HUES64 (cell line): ENCODE measurements at regions not wholly inside any gene's neighbourhood (a gene's known extent, or its start where the extent isn't known, plus 50 kb on each side); places are given as distances from the start of the nearest gene placed in this dataset.

Experiments used
- H3K27ac ChIP-seq: 2 replicates; pipeline ENCODE4 v1.7.0; 2013; ENCODE audit warnings: low read depth, low read length, inconsistent platforms
- H3K27me3 ChIP-seq: 2 replicates; pipeline ENCODE4 v1.6.1; 2013; ENCODE audit warnings: mild to moderate bottlenecking, low read length; ENCODE audit not compliant: insufficient read depth
- H3K36me3 ChIP-seq: 2 replicates; pipeline ENCODE4 v1.6.1; 2013; ENCODE audit warnings: mild to moderate bottlenecking, low read length; ENCODE audit not compliant: insufficient read depth
- H3K4me1 ChIP-seq: 2 replicates; pipeline ENCODE4 v1.6.1; 2013; ENCODE audit warnings: mild to moderate bottlenecking, low read length, moderate library complexity; ENCODE audit not compliant: insufficient read depth
- H3K4me3 ChIP-seq: 2 replicates; pipeline ENCODE4 v1.5.1; 2013; ENCODE audit warnings: mild to moderate bottlenecking, low read length, moderate library complexity
- H3K9ac ChIP-seq: 2 replicates; pipeline ENCODE4 v1.6.1; 2013; ENCODE audit warnings: mild to moderate bottlenecking, low read depth, low read length
- H3K9me3 ChIP-seq: 2 replicates; pipeline ENCODE4 v1.6.1; 2013; ENCODE audit warnings: low read depth, low read length; ENCODE audit not compliant: insufficient read depth
- WGBS: fragments of 150-250, 120-280 bp; methylation state at CpG from one replicate; pipeline ENCODE4 v1.1.7; 2013; ENCODE audit warnings: missing lambda C conversion rate; 5-methylcytosine and 5-hydroxymethylcytosine counted together

DNA sequence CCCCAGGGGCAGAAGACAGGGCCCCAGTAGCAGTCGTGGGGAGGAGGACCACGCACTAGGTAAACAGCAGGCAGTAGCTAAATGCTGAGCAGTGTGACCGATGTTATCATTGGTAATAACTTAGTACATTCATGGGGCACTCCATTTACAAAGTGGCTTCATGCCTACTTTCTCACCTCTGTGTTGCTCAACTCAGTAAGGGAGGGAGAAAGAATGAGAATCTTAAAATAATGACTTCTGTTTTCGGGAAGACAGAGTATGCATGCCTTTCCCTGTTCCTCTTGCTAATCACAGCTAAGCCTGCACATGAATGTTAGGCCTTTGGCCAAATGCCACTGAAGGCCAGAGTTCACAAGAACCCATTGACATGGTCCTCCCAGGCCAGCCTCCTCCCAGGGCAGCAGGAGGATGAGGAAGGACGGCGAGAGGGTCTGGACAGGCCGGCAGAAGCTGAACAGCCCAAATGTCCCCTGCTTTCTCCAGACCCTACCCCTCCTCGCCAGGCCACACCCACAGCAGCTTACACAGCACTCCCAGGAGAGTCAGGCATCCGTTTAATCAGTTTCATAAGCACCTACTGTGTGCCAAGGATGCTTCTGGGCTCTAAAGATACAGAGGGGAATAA, 183.4 kb downstream of the ANKRD60 start:
- peaks cover 18% of the 10 kb centered on the region for H3K4me1 ChIP-seq
- no peak overlapping the region for H3K27ac ChIP-seq
- no peak overlapping the region for H3K4me3 ChIP-seq
- no peaks in the 10 kb centered on the region for H3K9me3 ChIP-seq
- WGBS = 92% methylated on average over 9 of the region's 9 CpGs
- no peaks in the 10 kb centered on the region for H3K36me3 ChIP-seq
- no peak overlapping the region for H3K9ac ChIP-seq
- H3K27me3 ChIP-seq = no peaks in the 10 kb centered on the region

DNA sequence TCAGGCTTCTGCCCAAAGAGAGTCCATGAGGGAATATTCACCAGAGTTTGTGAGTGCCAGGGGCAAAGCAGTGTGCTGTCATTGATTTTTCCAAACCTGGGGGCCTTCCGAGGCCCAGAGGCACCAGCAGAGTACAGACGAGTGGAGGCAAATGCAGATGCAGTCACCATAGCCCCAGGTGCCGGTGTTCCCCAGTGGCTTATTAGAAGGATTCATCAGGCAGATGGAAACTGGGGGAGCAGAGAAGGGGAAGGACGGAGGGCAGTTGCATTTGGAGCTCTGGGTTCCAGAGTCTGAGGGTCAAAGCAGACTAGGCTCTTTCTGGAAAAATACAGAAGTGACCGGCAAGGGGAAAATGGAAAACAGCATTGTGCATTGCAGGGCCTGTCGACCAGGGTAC, 184.2 kb downstream of the ANKRD60 start:
- H3K27me3 ChIP-seq = no peaks in the 10 kb centered on the region
- no peak overlapping the region for H3K4me3 ChIP-seq
- H3K9ac ChIP-seq = no peak overlapping the region
- H3K9me3 ChIP-seq = no peaks in the 10 kb centered on the region
- H3K36me3 ChIP-seq = no peaks in the 10 kb centered on the region
- 85% methylated on average over 6 of the region's 6 CpGs for WGBS
- no peak overlapping the region for H3K27ac ChIP-seq
- H3K4me1 ChIP-seq = peaks cover 18% of the 10 kb centered on the region

DNA sequence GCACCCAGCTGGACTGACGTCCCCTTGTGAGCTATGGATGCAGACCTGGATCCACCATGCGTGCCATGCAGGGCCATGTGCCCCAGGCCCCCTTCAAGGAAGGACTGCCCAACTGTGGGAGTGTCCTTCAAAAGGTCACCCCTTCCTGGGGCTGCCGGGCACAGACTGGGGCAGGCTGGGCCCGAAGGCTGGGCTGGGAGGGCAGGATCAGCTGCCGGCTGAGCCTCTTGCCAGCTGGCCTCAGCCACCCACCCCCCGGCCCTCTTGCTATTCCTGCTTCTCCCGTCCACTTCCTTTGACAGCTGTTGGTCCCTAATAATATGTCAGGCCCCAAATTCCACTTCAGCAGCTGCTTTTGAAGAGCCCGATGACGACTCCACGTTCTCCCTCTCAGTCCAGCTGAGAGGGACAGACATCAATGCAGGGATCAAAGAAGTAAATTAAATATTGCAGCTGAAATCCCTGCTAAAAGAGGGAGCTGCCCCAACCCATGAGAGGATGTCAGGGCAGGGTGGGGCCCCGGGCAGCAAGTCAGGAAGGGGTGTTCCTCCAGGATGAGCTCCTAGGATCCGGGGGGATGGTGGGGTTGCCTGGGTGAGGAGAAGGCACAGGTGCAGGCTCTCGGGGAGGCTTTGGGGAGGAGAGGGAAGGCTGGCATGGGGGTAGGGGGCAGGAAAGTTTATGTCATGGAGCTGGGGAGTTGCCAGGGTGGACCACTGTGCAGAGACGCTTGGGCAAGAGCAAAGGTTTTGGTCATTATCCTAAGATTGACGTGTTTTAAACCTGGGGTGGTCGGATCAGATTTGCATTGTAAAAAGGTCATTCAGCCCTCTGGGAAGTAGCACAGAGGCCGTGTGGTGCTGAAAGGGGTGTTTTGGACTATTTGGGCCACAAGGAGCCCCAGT, 185.0 kb downstream of the ANKRD60 start:
- WGBS = 75% methylated on average over 17 of the region's 17 CpGs
- H3K4me3 ChIP-seq = no peak overlapping the region
- H3K36me3 ChIP-seq = no peaks in the 10 kb centered on the region
- H3K27me3 ChIP-seq = no peaks in the 10 kb centered on the region
- no peak overlapping the region for H3K27ac ChIP-seq
- H3K4me1 ChIP-seq = peaks cover 18% of the 10 kb centered on the region
- H3K9me3 ChIP-seq = no peaks in the 10 kb centered on the region
- no peak overlapping the region for H3K9ac ChIP-seq

DNA sequence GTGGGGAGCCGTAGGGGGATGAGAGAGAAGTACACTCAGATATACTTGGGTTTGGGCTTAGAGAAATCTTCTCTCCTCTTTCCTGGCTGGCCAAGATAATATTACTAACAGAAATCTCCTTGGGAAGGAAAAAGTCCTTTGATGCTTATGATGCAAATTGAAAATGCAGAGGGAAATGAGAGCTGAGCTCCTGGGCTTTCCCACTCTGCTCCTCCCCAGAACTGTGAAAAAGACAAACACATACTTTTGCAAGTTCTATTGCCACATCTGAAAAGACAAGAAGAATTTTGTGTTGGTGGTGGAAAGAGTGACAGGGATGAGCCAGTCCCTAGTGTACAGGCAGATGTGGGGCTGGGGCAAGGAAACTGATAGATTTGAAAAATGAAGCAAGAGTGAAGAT, 185.9 kb downstream of the ANKRD60 start:
- Histone ChIP-seq H3K9ac (no peak overlapping the region), H3K4me1 (peaks cover 18% of the 10 kb centered on the region), H3K27ac (no peak overlapping the region), H3K27me3 (no peaks in the 10 kb centered on the region), H3K9me3 (no peaks in the 10 kb centered on the region), H3K36me3 (no peaks in the 10 kb centered on the region), H3K4me3 (no peak overlapping the region)
- WGBS = 100% methylated on average over 1 of the region's 1 CpG

DNA sequence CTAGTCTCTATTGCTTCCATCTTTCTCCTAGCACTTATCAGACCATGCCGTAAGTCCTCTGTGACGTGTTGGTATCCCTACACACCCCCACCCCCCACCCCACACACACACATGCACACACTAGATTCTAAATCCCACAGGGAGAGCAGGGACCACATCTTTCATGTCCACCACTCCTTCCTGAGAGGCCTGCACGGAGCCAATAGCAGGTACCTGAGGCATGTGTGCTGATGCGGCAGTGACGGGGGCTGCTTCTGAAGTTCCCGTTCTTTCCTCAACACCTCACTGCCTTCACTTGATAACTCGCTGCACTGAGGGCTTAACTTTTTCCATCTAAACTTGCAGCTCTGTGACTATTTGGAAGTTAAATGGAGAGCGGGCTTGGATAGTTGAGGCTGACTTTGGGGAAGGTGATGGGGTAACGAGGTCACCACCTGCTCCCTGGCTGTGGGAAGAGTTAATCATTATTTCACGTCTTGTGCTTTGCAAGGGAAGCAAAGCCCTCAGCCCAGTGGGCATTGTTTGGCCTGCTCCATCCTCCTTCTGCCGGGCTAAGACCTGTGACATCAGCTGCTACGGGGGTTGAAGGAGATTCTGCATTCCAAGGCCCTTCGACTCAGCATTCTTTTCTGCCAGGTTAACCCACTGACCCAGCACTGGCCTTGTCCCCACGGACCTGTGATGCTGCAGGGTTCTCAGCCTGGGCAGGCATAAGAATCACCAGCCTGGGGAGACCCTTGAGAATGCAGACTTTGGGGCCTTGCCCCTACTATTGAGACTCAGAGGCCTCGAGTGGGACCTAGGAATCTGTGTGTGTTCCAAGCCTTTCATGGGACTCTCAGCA, 187.8 kb downstream of the ANKRD60 start:
- Histone ChIP-seq H3K27ac (no peak overlapping the region), H3K27me3 (no peaks in the 10 kb centered on the region), H3K9me3 (no peaks in the 10 kb centered on the region), H3K36me3 (no peaks in the 10 kb centered on the region), H3K9ac (no peak overlapping the region), H3K4me1 (peaks cover 13% of the 10 kb centered on the region), H3K4me3 (no peak overlapping the region)
- 85% methylated on average over 15 of the region's 15 CpGs for WGBS

DNA sequence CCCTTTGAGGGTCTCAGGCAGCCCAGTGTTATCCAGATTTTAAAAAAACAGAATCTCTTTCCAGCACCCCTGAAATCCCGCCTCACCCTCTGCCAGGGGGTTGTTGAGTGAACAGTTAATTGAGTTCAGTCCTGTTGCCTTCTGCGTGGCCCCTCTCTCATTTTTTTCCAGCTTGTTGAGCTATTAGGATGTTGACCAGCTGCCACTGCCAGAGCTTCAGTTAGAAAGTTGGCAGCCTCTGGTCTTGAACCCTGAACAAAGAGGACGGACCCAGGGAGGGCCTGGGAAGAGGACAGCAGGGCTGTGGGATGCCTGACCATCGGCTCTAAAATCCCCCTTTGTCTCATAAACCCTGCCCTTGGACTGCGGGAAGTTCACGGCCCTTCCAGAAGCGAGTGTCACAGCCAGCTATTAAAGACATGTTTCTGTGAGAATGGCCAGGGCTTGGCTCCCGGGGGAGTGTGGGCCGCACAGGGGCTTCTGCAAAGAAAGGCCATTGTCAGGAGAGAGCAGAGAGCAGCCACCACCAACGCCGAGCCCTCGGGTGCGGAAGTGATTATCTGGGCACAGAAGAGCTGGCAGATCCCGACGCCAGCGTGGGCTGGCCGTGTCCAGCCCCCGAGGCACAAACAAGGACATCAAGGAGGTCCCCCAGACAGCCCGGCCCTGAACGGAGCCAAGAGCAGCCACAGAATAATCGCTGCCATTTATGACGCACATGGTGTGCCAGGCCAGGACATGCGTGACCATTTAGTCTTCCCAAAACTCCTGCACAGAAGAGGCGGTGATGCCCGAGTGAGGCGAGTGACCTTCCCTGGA, 189.0 kb downstream of the ANKRD60 start:
- WGBS = 93% methylated on average over 26 of the region's 26 CpGs

DNA sequence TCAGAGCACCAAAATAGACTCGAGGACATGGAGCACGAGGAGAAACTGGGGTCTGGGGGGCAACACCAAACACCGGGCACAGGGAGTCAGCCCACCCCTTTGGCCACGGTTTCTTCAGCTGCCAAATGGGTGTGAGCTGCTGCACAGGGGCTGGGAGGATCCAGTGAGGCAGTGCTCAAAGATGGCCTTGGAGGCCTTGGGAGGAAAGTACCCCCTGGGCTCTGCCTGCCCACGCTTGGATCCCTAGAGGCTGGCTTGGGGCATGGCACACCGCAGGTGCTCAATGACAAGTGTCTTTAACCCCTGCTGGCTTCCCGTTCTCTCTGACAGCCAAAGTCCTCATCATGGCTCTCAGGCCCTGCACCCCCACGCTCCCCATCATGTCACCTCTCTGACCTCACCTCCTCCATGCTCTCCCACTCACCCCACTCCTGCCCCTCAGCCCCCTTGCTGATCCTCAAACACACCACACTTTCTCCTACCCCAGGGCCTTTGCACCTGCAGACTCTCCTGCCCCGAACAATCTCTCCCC, 190.3 kb downstream of the ANKRD60 start:
- Histone ChIP-seq H3K36me3 (no peaks in the 10 kb centered on the region), H3K27ac (no peak overlapping the region), H3K4me1 (peaks cover 7% of the 10 kb centered on the region), H3K9ac (no peak overlapping the region), H3K9me3 (no peaks in the 10 kb centered on the region), H3K27me3 (no peaks in the 10 kb centered on the region), H3K4me3 (no peak overlapping the region)
- 92% methylated on average over 9 of the region's 9 CpGs for WGBS

More for the DNA sequence above, 189.0 kb downstream of the ANKRD60 start:
- Histone ChIP-seq H3K9me3 (no peaks in the 10 kb centered on the region), H3K9ac (no peak overlapping the region), H3K27me3 (no peaks in the 10 kb centered on the region), H3K27ac (no peak overlapping the region), H3K36me3 (no peaks in the 10 kb centered on the region), H3K4me3 (no peak overlapping the region), H3K4me1 (peaks cover 13% of the 10 kb centered on the region)

DNA sequence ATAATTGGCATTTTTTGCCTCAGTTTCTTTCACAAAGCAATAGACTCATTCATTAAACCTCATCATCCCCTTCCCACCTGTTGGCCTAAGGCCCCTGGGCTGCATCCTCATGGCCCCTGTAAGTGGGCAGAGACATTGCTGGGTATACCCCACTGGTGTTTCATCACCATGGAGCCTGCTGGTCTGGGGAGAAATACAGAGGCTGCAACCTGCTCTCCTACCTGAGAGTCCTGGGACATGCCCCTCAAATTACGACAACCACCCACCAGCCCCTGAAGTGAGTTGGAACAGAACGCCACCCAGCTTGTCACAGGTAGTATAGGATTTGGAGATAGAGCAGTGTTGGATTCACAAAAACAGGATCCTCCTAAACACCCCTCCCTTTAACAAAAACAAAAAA, 190.8 kb downstream of the ANKRD60 start:
- H3K4me1 ChIP-seq = peaks cover 4% of the 10 kb centered on the region
- no peak overlapping the region for H3K9ac ChIP-seq
- no peaks in the 10 kb centered on the region for H3K36me3 ChIP-seq
- H3K27ac ChIP-seq = no peak overlapping the region
- no peaks in the 10 kb centered on the region for H3K9me3 ChIP-seq
- H3K4me3 ChIP-seq = no peak overlapping the region
- no peaks in the 10 kb centered on the region for H3K27me3 ChIP-seq
- WGBS = 100% methylated on average over 1 of the region's 2 CpGs

DNA sequence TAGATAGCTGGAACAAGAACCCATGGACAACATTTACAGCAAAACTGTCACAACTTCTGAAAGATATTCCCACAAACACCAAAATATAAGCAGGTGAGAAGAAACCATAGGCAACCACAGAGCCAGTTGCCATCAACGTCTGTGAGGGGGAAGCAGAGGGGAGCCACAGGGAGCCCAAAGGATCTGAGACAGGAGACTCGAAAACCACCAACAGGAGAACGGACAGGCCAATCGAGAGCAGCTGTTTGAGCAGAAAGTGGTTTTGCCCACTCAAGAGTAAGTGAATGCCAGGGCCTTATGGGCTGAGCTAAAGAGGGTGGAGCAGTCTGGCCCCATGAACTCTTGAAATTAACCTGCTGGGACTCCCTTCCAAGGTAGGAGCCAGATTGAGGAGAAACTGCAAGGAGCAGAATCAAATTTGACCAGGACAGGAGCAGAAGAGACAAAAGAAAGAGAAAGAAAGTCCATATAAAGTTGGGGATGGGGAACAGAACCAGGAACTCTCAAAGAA, 195.4 kb downstream of the ANKRD60 start:
- WGBS = 92% methylated on average over 4 of the region's 4 CpGs
- Histone ChIP-seq H3K27ac (no peak overlapping the region), H3K9ac (no peak overlapping the region), H3K9me3 (no peaks in the 10 kb centered on the region), H3K27me3 (no peaks in the 10 kb centered on the region), H3K4me3 (no peak overlapping the region), H3K4me1 (no peaks in the 10 kb centered on the region), H3K36me3 (no peaks in the 10 kb centered on the region)

DNA sequence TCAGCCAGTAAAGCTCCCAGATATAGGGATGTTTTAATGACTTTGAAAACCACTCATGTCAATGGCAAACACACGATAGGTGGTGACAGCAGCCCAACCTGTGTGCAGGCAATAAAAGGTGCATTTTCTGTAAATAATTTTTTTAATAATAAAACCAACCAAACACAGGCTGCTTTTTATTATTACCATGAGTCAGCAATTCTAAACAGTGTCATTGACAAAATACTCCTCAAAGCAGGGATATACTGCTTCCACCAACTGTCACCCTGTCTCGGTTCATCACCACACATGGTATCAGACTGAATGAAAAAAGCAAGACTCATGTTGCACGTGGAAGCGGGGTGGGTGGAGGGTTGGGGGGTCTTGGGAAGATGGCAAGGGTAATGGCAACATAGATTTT, 195.9 kb downstream of the ANKRD60 start:
- Histone ChIP-seq H3K9me3 (no peaks in the 10 kb centered on the region), H3K4me3 (no peak overlapping the region), H3K36me3 (no peaks in the 10 kb centered on the region), H3K27ac (no peak overlapping the region), H3K9ac (no peak overlapping the region), H3K4me1 (no peaks in the 10 kb centered on the region), H3K27me3 (no peaks in the 10 kb centered on the region)
- WGBS = 100% methylated on average over 1 of the region's 4 CpGs
